ENCODE measurements at regions not wholly inside any gene's neighbourhood (a gene's known extent, or its start where the extent isn't known, plus 50 kb on each side); places are given as distances from the start of the nearest gene placed in this dataset.

DNA sequence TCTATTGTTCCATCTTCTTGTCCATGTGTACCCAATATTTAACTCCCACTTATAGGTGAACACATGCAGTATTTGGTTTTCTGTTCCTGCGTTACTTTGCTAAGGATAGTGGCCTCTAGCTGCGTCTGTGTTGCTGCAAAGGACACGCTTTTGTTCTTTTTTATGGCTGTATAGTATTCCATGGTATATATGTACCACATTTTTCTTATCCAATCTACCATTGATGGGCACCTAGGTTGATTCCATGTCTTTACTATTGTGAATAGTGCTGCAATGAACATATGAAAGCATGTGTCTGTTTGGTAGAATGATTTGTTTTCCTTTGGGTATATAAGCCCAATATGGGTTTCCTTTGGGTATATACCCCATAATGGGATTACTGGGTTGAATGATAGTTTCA, 77.3 kb upstream of the MMADHC start:
- TF ChIP-seq, protein P1, sequence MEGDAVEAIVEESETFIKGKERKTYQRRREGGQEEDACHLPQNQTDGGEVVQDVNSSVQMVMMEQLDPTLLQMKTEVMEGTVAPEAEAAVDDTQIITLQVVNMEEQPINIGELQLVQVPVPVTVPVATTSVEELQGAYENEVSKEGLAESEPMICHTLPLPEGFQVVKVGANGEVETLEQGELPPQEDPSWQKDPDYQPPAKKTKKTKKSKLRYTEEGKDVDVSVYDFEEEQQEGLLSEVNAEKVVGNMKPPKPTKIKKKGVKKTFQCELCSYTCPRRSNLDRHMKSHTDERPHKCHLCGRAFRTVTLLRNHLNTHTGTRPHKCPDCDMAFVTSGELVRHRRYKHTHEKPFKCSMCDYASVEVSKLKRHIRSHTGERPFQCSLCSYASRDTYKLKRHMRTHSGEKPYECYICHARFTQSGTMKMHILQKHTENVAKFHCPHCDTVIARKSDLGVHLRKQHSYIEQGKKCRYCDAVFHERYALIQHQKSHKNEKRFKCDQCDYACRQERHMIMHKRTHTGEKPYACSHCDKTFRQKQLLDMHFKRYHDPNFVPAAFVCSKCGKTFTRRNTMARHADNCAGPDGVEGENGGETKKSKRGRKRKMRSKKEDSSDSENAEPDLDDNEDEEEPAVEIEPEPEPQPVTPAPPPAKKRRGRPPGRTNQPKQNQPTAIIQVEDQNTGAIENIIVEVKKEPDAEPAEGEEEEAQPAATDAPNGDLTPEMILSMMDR (IDR thresholded peaks at IDR 0.05) = no peak
- TF ChIP-seq POLR2A (IDR thresholded peaks at IDR 0.05) = no peak
